ENCODE measurements at regions not wholly inside any gene's neighbourhood (a gene's known extent, or its start where the extent isn't known, plus 50 kb on each side); places are given as distances from the start of the nearest gene placed in this dataset.

DNA sequence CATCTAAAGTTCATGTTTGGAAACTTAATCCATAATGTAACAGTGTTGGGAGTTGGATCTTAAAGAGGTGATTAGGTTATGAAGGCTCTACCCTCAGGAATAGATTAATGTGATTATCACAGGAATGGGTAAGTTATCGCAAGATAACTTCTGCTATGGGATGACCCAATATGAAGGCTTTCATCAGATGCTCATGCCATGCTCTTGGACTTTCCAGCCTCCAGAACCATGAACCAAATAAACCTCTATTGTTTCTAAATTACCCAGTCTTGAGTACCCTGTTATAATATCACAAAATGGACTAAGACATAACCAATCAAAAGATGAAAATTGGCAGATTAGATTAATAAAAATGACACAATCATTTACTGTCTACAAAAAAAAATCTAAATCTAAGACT is 906.9 kb upstream of the SOX9 start:
- no peaks in the 10 kb centered on the region for H3K36me3 Mint-ChIP-seq (ENCODE audit: low read depth)
- no peak overlapping the region for H3K27ac Mint-ChIP-seq
- no peak for DNase-seq
- H3K27me3 Mint-ChIP-seq, result no peaks in the 10 kb centered on the region
- ChIA-PET CTCF (no interaction called here), POLR2A (no interaction called here)
- H3K4me1 Mint-ChIP-seq, result no peaks in the 10 kb centered on the region
- H3K4me3 Mint-ChIP-seq, result no peak overlapping the region
- peaks cover 9% of the 10 kb centered on the region for H3K9me3 Mint-ChIP-seq

DNA sequence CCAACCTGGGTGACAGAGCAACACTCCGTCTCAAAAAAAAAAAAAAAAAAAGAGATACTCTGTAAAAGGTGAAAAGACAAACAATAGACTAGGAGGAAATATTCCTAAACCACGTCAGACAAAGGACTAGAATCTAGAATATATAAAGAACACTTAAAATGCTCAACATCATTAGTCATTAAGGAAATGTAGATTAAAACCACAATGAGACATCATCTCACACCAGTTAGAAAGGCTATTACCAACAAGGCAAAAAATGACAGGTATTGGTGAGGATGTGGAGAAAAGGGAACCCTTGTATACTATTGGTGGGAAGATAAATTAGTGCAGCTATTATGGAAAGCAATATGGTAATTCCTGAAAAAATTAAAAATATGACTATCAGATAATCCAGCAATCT is 903.1 kb upstream of the SOX9 start:
- Mint-ChIP-seq H3K27ac (no peak overlapping the region), H3K9me3 (peaks cover 5% of the 10 kb centered on the region), H3K27me3 (no peaks in the 10 kb centered on the region), H3K36me3 (ENCODE audit: low read depth) (no peaks in the 10 kb centered on the region), H3K4me3 (no peak overlapping the region), H3K4me1 (no peaks in the 10 kb centered on the region)
- no peak for DNase-seq
- ChIA-PET POLR2A (no interaction called here), CTCF (no interaction called here)

DNA sequence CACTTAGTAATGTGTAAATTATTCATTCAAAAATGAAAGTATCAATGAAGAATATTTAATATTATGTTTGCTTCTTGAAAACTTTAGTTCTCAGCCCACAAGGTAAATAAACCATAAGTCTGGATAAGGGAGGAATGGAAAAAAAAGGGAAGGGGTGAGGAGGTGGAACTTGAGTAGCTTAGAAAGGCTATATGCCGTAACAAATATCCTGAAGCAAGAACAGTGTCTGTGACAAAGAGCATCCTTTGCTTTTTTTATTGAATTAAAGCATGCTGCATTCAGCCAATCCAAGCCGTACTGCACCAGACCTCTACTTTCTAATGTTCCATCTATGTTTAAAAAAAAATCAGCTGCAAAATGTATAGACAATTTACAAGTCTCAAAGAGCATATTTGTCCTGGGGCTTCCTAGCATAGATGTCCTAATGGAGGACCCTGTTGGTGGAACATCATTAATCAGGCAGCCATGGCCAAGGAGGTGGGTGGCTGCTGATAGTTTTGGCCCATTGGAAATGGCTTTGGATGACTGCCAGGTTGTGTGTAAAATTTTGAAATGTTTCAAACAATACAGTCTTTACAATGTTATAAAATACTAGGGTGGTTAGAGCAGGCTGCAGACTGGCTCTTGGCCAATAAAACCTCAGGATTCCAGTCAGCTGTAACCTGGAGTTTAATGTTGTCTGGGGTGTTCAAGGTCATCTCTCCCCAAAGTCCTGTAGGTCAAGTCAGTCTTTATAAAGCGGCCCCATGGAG is 895.8 kb upstream of the SOX9 start:
- no peak overlapping the region for H3K27ac Mint-ChIP-seq
- CTCF ChIA-PET, result no interaction called here
- no peaks in the 10 kb centered on the region for H3K27me3 Mint-ChIP-seq
- H3K4me1 Mint-ChIP-seq, result no peaks in the 10 kb centered on the region
- no peaks in the 10 kb centered on the region for H3K36me3 Mint-ChIP-seq (ENCODE audit: low read depth)
- POLR2A ChIA-PET, result no interaction called here
- no peak for DNase-seq
- no peak overlapping the region for H3K4me3 Mint-ChIP-seq
- no peaks in the 10 kb centered on the region for H3K9me3 Mint-ChIP-seq

DNA sequence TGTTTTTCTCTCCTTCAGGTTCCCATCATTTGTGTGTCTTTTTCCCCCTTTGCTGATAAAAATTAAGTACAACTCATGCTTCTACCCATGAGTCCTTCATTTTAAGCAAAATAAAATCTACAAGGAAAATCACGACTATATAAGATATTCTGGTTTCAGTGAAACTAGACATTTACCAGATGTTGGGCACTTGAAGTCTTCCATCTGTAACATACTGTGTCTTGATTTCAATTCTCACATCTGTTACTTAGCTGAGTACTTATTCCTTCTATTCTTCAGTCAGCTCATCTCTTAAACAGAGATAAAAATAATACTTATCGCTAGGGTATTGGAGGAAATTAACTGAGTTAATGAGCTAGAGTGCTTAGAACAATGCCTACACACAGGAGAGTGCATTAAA is 893.0 kb upstream of the SOX9 start:
- no peaks in the 10 kb centered on the region for H3K4me1 Mint-ChIP-seq
- ChIA-PET CTCF (no interaction called here), POLR2A (no interaction called here)
- H3K27me3 Mint-ChIP-seq, result no peaks in the 10 kb centered on the region
- H3K4me3 Mint-ChIP-seq, result no peak overlapping the region
- no peaks in the 10 kb centered on the region for H3K9me3 Mint-ChIP-seq
- no peak for DNase-seq
- H3K36me3 Mint-ChIP-seq (ENCODE audit: low read depth), result no peaks in the 10 kb centered on the region
- H3K27ac Mint-ChIP-seq, result no peak overlapping the region

DNA sequence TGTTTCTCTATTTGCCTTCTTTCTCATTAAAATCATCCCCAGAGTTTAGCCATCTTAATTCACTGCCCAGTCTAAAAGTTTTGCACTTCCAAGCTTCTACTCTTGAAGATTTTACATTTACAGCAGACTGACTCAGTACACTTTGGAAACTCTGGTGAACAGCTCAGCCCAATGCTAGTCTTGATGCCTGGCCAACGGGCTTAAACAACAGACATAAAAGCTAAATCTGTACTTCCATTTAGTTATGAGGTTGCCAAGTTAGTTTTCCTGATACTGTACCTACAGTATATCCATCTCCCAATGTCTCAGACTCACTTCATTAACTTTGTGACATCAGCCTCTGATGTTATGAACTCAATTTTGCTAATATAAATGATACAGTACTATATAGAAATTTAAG is 891.8 kb upstream of the SOX9 start:
- no peaks in the 10 kb centered on the region for H3K9me3 Mint-ChIP-seq

DNA sequence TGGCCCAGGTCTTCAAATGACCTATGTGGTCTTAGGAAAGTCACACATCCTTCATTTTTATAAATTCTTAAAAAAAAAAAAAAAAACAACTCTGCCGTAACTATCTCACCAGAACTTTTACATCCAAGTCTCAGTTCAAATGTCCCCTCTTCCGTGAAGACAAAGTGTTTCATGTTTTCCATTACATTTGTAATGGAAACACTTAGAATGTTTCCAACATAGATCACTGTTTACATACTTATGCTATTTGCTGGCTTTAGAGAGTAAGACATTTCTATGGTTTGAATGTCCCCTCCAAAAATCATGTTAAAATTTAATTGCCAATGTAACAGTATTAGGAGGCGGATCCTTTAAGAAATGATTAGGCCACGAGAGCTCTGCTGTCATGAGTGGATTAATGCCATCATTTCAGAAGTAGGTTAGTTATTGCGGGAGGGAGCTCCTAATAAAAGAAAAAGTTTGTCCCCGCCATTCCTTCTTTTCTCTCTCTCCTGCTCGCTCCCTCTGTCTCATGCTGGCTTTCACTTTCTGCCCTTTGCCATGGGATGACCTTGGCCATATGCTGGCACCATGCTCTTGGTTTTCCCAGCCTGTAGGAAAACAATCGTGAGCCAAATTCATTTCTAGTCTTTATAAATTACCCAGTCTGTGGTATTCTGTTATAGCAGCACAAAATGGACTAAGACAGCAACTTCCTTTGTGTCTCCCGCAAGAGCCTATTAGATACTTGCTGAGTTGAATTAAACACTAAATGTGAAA is 887.8 kb upstream of the SOX9 start:
- peaks cover 4% of the 10 kb centered on the region for H3K9me3 Mint-ChIP-seq
- H3K27ac Mint-ChIP-seq, result no peak overlapping the region
- no peaks in the 10 kb centered on the region for H3K36me3 Mint-ChIP-seq (ENCODE audit: low read depth)
- no peak for DNase-seq
- no peak overlapping the region for H3K4me3 Mint-ChIP-seq
- ChIA-PET POLR2A (no interaction called here), CTCF (no interaction called here)
- H3K4me1 Mint-ChIP-seq, result no peaks in the 10 kb centered on the region
- no peaks in the 10 kb centered on the region for H3K27me3 Mint-ChIP-seq

More for the DNA sequence above, 891.8 kb upstream of the SOX9 start:
- Mint-ChIP-seq H3K27me3 (no peaks in the 10 kb centered on the region), H3K4me1 (no peaks in the 10 kb centered on the region), H3K27ac (no peak overlapping the region), H3K36me3 (ENCODE audit: low read depth) (no peaks in the 10 kb centered on the region), H3K4me3 (no peak overlapping the region)
- DNase-seq, result no peak
- ChIA-PET CTCF (no interaction called here), POLR2A (no interaction called here)

DNA sequence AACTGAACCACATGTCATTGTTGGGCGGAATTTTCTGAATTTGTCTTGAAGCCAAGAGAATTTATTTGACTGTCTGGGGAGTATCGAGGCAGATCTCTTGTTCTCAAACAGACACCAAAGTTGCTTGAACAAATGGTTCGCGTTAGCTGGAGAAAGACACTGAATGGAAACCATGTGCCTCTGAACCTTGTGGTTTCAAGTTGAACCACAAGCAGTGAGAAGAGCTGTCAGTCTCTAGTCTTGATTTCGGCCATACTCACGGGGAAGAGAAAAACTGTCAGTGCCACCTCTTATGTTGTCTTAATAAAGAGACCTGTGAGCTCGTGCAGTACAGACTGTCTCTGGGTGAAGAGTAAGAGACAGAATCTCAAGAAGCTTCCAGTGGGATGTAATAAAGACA is 886.5 kb upstream of the SOX9 start:
- CTCF ChIA-PET, result no interaction called here
- no peak overlapping the region for H3K4me3 Mint-ChIP-seq
- no peaks in the 10 kb centered on the region for H3K4me1 Mint-ChIP-seq
- H3K27ac Mint-ChIP-seq, result no peak overlapping the region
- DNase-seq, result no peak
- peaks cover 5% of the 10 kb centered on the region for H3K9me3 Mint-ChIP-seq
- H3K27me3 Mint-ChIP-seq, result no peaks in the 10 kb centered on the region
- POLR2A ChIA-PET, result no interaction called here
- no peaks in the 10 kb centered on the region for H3K36me3 Mint-ChIP-seq (ENCODE audit: low read depth)

DNA sequence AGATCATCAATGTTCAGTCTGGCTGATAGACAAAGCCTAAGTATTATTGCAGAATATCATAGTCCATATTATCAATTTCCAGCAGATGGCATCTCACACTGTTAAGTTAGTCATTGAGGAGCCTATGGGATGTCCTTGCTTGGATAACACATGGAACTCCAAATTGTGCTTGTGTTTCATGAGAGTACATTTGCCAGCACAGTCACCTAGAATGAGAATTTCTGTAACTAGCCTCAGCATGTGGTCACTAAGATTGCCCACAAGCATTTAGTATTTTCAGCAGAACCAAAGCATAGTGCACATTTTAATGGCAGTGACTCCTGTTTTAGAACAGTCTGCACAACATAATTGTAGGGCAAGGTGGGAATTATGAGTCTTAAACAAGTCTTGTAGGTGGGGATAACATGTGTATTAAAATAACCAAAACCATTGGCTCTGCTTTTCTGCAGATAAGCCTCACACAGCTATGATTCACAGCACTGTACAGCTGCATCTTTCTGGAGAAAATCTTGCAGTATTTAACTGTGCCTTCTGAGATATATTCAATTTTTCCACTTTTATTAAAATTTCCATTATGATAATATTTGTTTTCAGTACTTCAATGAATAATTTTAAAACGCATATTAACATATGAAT is 882.8 kb upstream of the SOX9 start:
- no peak overlapping the region for H3K4me3 Mint-ChIP-seq
- no peak for DNase-seq
- CTCF ChIA-PET, result no interaction called here
- H3K36me3 Mint-ChIP-seq (ENCODE audit: low read depth), result no peaks in the 10 kb centered on the region
- H3K27ac Mint-ChIP-seq, result no peak overlapping the region
- no peaks in the 10 kb centered on the region for H3K27me3 Mint-ChIP-seq
- H3K9me3 Mint-ChIP-seq, result peaks cover 8% of the 10 kb centered on the region
- POLR2A ChIA-PET, result no interaction called here
- H3K4me1 Mint-ChIP-seq, result no peaks in the 10 kb centered on the region

DNA sequence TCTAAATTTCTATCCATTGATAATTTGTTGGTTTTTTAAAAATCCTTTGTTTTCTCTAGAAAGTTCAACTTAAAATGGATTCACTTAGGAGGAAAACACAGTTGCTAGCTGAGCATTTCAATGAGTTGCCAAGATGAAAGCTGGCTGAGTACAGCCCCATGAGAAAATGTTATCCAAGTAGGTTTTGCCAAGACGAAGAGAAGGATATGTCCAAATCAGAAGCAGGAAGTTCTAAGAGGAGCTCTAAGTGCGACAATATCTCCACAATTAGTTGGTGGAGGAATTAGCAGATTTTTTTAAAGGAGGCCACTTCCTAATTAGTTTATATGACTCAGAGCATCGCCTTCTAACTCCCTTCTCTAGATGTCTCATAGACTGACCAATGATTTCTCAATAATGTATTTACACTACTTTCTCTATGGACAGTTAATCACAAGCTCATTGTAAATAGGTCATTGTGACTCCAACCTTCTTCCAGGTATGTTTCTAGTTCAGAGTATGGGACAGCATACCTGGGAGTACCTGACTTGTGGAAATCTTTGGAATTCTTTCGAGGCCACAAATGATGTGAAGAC is 873.3 kb upstream of the SOX9 start:
- Mint-ChIP-seq H3K36me3 (ENCODE audit: low read depth) (no peaks in the 10 kb centered on the region), H3K9me3 (peaks cover 8% of the 10 kb centered on the region), H3K27me3 (no peaks in the 10 kb centered on the region), H3K27ac (no peak overlapping the region), H3K4me1 (no peaks in the 10 kb centered on the region), H3K4me3 (no peak overlapping the region)
- DNase-seq, result no peak
- CTCF ChIA-PET, result no interaction called here
- POLR2A ChIA-PET, result no interaction called here

DNA sequence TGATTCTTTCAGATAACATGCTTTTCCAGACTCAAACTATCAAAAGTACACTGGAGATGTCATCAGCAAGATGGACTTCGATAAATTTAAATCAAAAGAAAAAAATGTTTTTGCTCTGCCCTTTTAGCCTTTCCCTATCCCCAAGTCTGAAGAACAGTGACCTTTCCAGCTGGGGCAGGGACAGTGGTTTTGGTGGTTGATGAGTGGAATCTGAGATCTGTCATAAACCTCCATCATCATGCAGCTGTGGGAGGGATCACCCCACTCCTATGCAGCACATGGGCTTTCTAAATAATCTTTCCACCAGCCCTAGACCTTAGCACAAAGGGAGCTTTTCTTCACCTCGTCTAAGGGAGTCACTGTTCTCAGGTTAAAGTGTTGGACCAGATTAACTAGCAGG is 869.5 kb upstream of the SOX9 start:
- CTCF ChIA-PET, result no interaction called here
- no peak overlapping the region for H3K27ac Mint-ChIP-seq
- H3K9me3 Mint-ChIP-seq, result peaks cover 3% of the 10 kb centered on the region
- POLR2A ChIA-PET, result no interaction called here
- H3K27me3 Mint-ChIP-seq, result no peaks in the 10 kb centered on the region
- no peaks in the 10 kb centered on the region for H3K4me1 Mint-ChIP-seq
- no peak overlapping the region for H3K4me3 Mint-ChIP-seq
- no peaks in the 10 kb centered on the region for H3K36me3 Mint-ChIP-seq (ENCODE audit: low read depth)
- no peak for DNase-seq

DNA sequence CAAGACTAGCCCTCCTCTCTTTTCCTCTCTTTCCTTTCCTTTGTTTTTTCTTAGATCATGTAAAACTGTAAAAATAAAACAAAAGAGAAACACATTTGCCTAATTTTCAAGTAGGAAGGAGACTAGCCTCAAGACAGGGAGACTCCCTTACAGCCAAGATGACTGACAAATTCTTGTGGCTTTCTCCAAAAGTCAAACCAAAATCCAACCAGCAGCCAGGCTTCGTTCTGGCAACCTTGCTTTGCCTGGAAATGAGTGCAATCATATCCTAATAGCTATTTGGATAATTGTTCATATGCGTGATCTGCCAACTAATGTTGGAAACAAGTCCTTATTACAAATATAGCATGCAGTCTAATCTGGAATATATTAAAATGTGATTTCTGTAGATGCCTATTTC is 868.9 kb upstream of the SOX9 start:
- Mint-ChIP-seq H3K9me3 (peaks cover 3% of the 10 kb centered on the region), H3K4me1 (no peaks in the 10 kb centered on the region), H3K36me3 (ENCODE audit: low read depth) (no peaks in the 10 kb centered on the region), H3K27ac (no peak overlapping the region), H3K4me3 (no peak overlapping the region), H3K27me3 (no peaks in the 10 kb centered on the region)
- ChIA-PET POLR2A (no interaction called here), CTCF (no interaction called here)
- DNase-seq, result no peak

DNA sequence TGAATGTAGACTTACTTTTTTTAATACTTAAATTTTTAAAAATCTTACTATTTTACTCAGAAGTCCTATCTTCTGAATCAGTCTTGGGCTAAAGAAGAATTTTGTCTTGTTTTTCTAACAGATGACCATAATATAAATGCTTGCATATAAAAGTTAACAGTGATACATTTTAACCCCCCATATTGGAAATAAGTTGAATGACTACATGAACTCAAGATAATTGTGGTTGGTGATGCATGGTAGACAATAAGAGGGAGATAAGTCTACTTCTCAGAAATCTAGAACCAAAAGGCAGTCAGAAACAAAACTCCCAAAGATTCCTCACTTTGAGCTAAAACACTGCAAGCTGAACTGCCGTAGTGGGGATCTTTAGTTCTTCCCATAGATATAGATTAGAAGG is 868.4 kb upstream of the SOX9 start:
- H3K27me3 Mint-ChIP-seq, result no peaks in the 10 kb centered on the region

DNA sequence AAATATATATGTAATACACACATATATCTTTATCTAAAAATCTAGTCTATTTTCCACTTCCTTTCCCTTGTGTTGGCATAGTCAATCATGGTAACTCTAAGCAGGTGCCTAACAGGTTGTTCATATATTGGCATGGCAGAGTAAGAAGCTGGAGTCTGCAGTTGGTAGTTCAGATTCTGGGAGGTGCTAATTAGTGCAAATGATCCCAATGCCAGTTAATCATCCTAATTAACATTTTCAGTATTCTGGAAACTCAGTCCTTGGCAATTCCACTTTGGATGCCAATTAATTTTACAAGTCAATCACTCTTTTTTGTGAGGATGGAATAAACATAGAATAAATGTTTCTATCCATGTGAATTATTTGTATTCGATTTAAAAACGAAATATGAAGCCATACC is 863.7 kb upstream of the SOX9 start:
- Mint-ChIP-seq H3K27ac (no peak overlapping the region), H3K36me3 (ENCODE audit: low read depth) (no peaks in the 10 kb centered on the region), H3K4me3 (no peak overlapping the region), H3K27me3 (no peaks in the 10 kb centered on the region), H3K4me1 (no peaks in the 10 kb centered on the region), H3K9me3 (peaks cover 7% of the 10 kb centered on the region)
- POLR2A ChIA-PET, result no interaction called here
- DNase-seq, result no peak
- CTCF ChIA-PET, result no interaction called here

More for the DNA sequence above, 868.4 kb upstream of the SOX9 start:
- no peaks in the 10 kb centered on the region for H3K4me1 Mint-ChIP-seq
- ChIA-PET CTCF (no interaction called here), POLR2A (no interaction called here)
- DNase-seq, result no peak
- H3K36me3 Mint-ChIP-seq (ENCODE audit: low read depth), result no peaks in the 10 kb centered on the region
- H3K27ac Mint-ChIP-seq, result no peak overlapping the region
- H3K4me3 Mint-ChIP-seq, result no peak overlapping the region
- peaks cover 1% of the 10 kb centered on the region for H3K9me3 Mint-ChIP-seq
